ENCODE measurements at regions not wholly inside any gene's neighbourhood (a gene's known extent, or its start where the extent isn't known, plus 50 kb on each side); places are given as distances from the start of the nearest gene placed in this dataset.

DNA sequence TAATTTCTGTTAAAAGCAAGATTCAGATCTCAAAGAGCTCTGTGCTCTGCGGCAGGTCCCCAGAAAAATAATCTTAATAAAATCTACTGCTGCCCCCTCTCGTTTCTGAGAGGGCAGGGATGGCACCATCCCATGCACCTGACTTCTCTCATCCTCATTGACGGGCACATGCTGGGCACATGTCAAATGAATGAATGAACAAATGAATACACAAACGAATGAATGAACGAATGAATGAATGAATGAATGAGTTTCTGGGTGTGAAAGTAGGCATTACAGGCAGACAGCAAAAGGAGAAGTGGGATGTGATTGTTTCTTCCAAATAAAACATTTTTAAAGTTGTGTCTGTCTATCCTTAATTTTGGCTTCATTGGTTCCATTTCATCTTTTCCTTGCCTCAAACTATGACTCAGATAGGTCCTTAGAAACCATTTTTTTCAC lies 398.1 kb upstream of the PRKCQ start:
- Histone ChIP-seq H3K9me2 (ENCODE audit: low read depth, low read length) (no peaks in the 10 kb centered on the region), H3K9me3 (ENCODE audit: low read length) (no peaks in the 10 kb centered on the region), H3K4me1 (ENCODE audit: insufficient read depth, low read length, severe bottlenecking) (no peaks in the 10 kb centered on the region), H3K27ac (ENCODE audit: low read depth, low read length, poor library complexity, severe bottlenecking) (no peak overlapping the region), H3K4me2 (ENCODE audit: low read length) (no peak overlapping the region), H3K36me3 (ENCODE audit: insufficient read depth, low read length) (no peaks in the 10 kb centered on the region), H2AFZ (ENCODE audit: low read length) (no peak overlapping the region), H3F3A (ENCODE audit: insufficient read depth, low read length) (no peaks in the 10 kb centered on the region), H3K9ac (ENCODE audit: low read length) (no peak overlapping the region), H3K27me3 (ENCODE audit: insufficient read depth, low read length) (no peaks in the 10 kb centered on the region), H4K20me1 (ENCODE audit: insufficient read depth, low read length) (no peaks in the 10 kb centered on the region), H3K79me2 (ENCODE audit: insufficient read depth, low read length) (no peaks in the 10 kb centered on the region), H3K4me3 (ENCODE audit: low read depth, low read length, poor library complexity, severe bottlenecking) (no peak overlapping the region)
- no peak for TF ChIP-seq EZH2 (IDR thresholded peaks at IDR 0.05; ENCODE audit: borderline replicate concordance, low read length)
- TF ChIP-seq, protein P1, sequence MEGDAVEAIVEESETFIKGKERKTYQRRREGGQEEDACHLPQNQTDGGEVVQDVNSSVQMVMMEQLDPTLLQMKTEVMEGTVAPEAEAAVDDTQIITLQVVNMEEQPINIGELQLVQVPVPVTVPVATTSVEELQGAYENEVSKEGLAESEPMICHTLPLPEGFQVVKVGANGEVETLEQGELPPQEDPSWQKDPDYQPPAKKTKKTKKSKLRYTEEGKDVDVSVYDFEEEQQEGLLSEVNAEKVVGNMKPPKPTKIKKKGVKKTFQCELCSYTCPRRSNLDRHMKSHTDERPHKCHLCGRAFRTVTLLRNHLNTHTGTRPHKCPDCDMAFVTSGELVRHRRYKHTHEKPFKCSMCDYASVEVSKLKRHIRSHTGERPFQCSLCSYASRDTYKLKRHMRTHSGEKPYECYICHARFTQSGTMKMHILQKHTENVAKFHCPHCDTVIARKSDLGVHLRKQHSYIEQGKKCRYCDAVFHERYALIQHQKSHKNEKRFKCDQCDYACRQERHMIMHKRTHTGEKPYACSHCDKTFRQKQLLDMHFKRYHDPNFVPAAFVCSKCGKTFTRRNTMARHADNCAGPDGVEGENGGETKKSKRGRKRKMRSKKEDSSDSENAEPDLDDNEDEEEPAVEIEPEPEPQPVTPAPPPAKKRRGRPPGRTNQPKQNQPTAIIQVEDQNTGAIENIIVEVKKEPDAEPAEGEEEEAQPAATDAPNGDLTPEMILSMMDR (IDR thresholded peaks at IDR 0.05; ENCODE audit: low read length): peak; percentile 35; the same call in 1 of the 2 replicates

DNA sequence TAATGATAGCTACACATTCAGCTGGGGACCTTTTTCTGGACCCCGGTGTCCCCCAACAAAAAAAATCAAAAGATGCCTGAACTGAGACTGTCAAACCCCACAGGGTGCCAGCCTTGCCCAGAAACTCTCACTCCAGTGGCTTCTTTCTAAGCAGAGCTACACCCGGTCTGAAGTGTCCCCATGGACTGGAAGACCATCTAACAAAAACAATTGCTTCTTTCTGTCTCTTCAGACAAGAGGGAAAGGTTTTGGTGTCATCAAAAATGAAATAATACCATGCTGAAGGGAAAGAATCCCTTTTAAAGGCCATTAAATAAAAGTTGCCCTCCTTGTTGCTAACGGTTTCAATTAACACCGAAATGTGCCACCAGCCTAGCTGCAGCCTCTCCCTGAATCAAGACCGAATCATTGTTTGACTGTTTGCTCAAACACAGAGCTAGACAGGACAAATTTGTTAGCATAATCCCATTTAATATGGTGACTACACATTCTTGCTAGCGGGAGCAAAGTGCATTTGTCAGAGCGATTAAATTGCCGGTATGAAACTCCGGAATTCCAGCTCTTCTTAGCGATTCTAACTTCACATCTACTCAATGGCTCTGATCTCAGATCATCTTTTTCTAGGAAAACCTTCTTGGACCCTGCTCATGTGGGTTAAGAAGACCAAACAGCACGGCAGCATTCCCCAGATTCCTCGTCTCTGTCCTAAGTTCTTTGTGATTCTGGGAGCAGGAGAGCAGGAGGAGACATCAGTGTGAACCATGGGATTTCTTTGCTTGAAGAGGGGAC lies 397.5 kb upstream of the PRKCQ start:
- no peaks in the 10 kb centered on the region for H3K27me3 ChIP-seq (ENCODE audit: insufficient read depth, low read length)
- H3K9ac ChIP-seq (ENCODE audit: low read length): no peak overlapping the region
- no peaks in the 10 kb centered on the region for H3F3A ChIP-seq (ENCODE audit: insufficient read depth, low read length)
- H4K20me1 ChIP-seq (ENCODE audit: insufficient read depth, low read length): no peaks in the 10 kb centered on the region
- H3K36me3 ChIP-seq (ENCODE audit: insufficient read depth, low read length): no peaks in the 10 kb centered on the region
- no peaks in the 10 kb centered on the region for H3K9me2 ChIP-seq (ENCODE audit: low read depth, low read length)
- no peaks in the 10 kb centered on the region for H3K4me1 ChIP-seq (ENCODE audit: insufficient read depth, low read length, severe bottlenecking)
- H3K79me2 ChIP-seq (ENCODE audit: insufficient read depth, low read length): no peaks in the 10 kb centered on the region
- H3K4me2 ChIP-seq (ENCODE audit: low read length): no peak overlapping the region
- H2AFZ ChIP-seq (ENCODE audit: low read length): no peak overlapping the region
- H3K4me3 ChIP-seq (ENCODE audit: low read depth, low read length, poor library complexity, severe bottlenecking): no peak overlapping the region
- TF ChIP-seq EZH2 (IDR thresholded peaks at IDR 0.05; ENCODE audit: borderline replicate concordance, low read length): no peak
- TF ChIP-seq, protein P1 (IDR thresholded peaks at IDR 0.05; ENCODE audit: low read length): no peak
- no peak overlapping the region for H3K27ac ChIP-seq (ENCODE audit: low read depth, low read length, poor library complexity, severe bottlenecking)
- H3K9me3 ChIP-seq (ENCODE audit: low read length): no peaks in the 10 kb centered on the region

DNA sequence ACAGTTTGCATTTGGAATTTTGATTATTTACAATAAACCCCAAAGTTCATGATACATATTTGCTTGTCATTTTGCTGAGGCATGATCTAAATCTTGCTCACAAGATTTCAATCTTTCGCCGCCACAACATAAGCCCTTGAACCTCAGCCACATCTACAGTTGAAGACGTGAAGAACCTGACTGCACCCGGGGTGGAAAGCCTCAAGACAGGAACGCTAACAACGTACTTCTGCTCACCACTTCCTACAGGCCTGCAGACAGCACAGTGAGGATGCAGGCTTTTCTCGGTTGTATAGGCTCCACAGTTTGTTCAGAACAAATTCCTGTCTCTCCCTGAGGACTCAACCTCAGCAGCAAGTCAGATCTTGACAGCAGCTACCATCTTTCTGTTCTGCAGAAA lies 393.8 kb upstream of the PRKCQ start:
- Histone ChIP-seq H3K27me3 (ENCODE audit: insufficient read depth, low read length) (no peaks in the 10 kb centered on the region), H3K4me3 (ENCODE audit: low read depth, low read length, poor library complexity, severe bottlenecking) (no peak overlapping the region), H3K9me2 (ENCODE audit: low read depth, low read length) (no peaks in the 10 kb centered on the region), H3K27ac (ENCODE audit: low read depth, low read length, poor library complexity, severe bottlenecking) (no peak overlapping the region), H3K79me2 (ENCODE audit: insufficient read depth, low read length) (no peaks in the 10 kb centered on the region), H3K9me3 (ENCODE audit: low read length) (no peaks in the 10 kb centered on the region), H2AFZ (ENCODE audit: low read length) (no peak overlapping the region), H4K20me1 (ENCODE audit: insufficient read depth, low read length) (no peaks in the 10 kb centered on the region), H3K4me2 (ENCODE audit: low read length) (no peak overlapping the region), H3K9ac (ENCODE audit: low read length) (no peak overlapping the region), H3F3A (ENCODE audit: insufficient read depth, low read length) (no peaks in the 10 kb centered on the region), H3K4me1 (ENCODE audit: insufficient read depth, low read length, severe bottlenecking) (no peaks in the 10 kb centered on the region), H3K36me3 (ENCODE audit: insufficient read depth, low read length) (no peaks in the 10 kb centered on the region)
- TF ChIP-seq EZH2 (IDR thresholded peaks at IDR 0.05; ENCODE audit: borderline replicate concordance, low read length): no peak
- TF ChIP-seq, protein P1 (IDR thresholded peaks at IDR 0.05; ENCODE audit: low read length): no peak
